GM18909 (cell line): ENCODE measurements at regions not wholly inside any gene's neighbourhood (a gene's known extent, or its start where the extent isn't known, plus 50 kb on each side); places are given as distances from the start of the nearest gene placed in this dataset.
"Not testable (repeated sequence)": the region's sequence is repeated elsewhere in the genome, so short reads cannot be mapped to it uniquely, and the experiment has no call there.

Source experiments
- ATAC-seq: cut with Tn5 transposase; IDR thresholded peaks from one replicate; pipeline ENCODE4 v1.9.1; 2021; ENCODE audit warnings: mild to moderate bottlenecking; ENCODE audit not compliant: unreplicated experiment, poor library complexity

DNA sequence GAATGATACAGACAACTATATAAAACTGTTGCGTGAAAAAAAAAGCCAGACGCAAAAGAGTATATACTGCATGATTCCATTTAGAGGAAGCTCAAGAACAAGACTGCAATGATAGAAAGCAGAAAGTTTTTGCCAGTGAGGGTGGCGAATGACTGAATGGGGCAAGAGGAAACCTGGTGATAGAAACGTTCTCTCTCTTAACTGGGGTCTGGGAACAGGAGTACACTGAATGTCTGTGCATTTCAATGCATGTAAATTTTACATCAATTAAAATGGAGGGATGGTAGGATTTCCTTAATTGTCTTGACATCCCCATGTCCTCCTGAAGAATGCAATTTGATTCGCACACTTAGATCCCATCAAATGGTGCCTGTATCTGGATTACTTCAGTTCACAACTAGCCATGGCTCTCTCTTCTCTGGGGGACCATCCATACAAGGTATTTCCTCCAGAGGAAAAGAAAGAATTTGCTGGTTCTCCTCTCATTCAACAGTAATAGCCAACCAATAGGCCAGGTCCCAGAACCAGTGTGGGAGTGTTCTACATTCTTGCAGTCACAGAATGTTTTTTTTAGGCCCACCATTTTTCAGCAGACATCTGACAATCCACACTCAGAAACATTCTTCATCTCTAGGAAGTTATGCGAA is 221.0 kb upstream of the KLF14 start:
- no peak for ATAC-seq

DNA sequence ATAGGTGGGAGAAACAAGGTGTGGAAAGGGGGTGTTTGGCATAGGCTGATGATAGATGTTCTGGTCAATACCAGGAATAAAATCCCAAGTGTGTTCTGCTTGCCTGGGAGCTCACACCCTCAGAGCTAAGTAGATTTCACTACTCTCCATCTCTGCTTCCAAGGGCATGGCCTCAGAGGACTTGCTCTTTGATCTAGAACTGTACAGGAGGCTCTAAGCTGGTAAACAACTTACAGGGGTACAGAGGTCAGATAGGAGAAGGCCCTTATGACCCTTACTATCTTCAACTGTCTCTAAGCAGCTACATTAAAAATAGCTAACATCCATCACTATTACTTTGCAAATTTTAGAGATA is 221.5 kb upstream of the KLF14 start:
- ATAC-seq: no peak

DNA sequence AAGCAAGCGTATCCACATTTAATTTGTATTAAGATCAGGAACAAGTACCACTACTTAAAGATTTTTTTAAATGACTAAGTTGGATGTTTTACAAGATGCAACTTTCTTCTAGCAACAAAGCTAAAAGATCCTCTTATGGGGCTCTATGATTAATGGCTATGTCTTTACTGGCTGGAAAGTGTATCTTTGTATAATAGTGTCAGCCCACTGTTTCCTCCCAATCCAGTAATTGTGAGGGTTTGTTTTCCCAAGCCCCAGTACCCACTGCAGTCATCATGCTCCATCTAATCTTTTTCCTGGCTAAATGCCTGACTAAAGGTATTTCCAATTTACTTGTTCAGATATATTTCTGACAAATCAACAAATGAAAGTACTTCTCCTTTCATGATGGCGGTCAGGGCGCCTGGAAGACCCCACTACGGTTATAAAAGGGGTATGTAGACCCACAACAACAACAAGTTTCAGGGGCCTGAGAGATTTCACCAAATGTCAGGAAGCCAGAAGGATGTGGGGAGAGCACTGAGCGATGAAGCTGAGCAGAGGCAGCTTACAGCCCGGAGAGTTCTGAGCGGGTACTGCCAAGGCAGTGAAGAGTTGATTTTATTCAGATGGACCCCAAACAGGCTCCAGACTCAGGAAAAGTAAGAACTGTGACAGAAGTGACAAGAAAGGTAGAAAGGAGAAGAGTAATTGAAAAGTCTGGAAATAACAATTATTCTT is 222.6 kb upstream of the KLF14 start:
- ATAC-seq: no peak

DNA sequence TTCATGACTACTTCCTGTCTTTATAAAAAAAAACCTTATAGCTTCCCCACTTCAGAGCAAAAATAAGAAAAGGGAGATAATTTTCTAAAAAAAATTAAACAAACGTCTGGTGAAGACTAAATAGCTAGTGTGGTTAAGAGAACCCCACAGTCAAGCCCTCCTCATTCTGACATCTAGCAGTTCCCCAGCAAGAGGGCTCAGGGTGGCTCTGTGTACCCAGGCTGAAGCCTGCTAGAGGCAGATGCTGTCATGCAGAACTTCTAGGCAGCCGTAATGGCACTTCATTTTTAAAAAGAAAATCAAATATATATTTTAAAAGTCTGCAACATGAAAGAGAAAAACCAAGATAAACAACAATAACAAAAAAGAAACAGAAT is 223.1 kb upstream of the KLF14 start:
- no peak for ATAC-seq

DNA sequence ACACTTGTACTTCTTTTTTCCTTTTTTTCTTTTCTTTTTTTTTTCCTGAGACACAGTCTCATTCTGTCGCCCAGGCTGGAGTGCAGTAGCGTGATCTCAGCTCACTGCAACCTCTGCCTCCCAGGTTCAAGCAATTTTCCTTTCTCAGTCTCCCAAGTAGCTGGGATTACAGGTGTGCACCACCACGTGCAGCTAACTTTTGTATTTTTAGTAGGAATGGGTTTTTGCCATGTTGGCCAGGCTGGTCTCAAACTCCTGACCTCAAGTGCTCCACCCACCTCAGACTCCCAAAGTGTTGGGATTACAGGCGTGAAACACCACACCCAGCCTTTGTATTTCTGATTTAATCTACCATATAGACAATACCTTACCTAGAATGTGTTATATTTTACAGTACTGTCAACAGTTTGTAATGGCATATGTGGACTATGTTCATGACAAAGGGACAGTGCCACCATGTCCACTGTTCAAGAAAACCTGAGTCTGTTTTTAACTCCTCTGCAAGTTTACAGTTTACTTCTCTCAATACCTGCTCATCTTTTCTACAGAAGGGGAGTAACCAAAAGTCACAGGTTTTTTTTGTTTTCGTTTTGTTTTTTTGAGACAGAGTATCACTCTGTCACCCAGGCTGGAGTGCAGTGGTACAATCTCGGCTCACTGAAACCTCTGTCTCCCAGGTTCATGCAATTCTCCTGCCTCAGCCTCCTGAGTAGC is 223.9 kb upstream of the KLF14 start:
- ATAC-seq: not testable (repeated sequence)

DNA sequence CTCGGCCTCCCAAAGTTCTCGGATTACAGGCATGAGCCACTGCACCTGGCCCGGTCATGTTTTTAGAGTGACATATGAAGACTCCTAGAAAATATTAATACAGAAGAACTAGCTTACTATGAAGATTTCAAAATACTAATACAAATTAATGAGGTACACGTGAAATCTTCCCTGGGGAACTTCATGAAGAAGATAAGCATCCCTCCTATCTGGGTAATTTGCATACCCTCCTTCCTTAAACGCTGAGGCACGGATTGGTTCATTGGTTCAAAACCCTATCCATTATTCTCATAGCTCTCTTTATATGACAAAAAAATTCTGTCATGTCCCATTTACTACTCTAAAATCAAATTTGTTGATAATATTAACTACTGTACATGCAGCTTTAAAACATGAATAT is 224.8 kb upstream of the KLF14 start:
- no peak for ATAC-seq

DNA sequence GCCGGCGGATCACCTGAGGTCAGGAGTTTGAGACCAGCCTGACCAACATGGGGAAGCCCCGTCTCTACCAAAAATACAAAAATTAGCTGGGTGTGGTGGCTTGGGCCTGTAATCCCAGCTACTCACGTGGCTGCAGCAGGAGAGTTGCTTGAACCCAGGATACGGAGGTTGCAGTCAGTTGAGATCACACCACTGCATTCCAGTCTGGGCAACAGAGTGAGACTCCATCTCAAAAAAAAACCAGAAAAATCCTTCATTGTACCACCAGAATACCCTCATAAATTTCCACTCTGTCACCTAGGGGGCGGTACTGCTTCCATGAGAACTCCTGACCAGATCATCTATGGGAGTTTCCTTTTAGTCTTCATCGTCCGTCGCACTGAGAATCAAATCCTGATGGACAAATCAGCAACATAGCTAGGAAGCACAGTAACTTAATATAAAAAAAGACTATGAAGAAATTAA is 225.8 kb upstream of the KLF14 start:
- peak; percentile 28 for ATAC-seq

DNA sequence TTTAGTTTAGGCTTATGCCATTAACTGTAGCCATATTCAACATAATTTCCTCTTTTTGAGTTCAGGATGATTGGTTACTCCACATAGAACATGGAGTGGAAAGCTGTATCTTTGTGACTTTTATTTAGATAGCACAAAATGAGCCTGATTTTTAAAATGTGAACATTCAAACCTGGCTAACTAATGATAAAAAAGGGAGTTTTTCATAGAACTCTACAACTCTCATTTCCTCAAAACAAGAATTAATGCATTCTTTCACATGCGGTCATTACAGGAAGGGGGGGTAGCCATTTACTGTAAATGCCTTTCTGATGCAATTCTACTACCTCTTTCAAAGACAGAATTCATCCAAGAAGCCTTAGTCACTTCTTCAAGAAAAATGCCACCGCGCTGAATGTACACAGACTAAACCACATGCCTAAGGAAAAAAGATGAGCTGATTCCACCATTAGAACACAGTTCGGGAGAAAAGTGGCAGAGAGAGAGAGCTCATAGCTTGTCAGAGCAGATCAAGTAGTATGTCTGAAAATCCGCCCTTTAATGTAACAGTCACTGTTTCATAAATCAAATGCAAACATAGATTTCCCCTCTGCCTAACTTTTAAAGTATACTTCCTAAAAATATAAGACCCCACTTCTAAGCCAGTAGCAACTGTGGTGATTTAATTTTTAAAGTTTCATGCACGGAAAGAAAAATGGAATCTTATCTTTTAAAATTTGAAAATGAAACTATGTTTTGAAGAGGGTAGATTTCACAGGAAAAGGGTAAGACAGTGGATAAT is 226.4 kb upstream of the KLF14 start:
- ATAC-seq: peak; percentile 32

DNA sequence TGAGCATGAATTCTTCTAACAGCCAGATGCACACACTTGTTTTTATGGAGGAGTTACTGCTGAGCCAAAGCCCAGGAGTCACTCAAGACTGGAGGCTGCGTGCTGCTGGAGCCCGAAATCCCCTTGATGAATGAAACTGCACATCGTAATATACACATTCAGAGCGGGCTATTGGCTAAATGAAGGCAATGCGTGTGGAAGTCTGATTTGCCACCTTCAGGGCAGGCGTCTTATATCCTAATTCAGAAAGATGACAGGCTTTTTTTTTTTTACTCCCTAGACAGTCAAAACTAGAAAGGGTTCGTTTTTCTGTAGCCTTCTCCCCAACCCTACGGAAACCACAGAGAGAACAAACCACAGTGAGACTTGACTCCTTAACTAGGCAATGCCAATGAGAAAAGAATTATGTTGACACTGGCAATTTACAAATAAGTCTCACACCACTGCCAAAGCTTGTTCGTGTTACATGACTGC is 227.2 kb upstream of the KLF14 start:
- ATAC-seq: peak; percentile 78

DNA sequence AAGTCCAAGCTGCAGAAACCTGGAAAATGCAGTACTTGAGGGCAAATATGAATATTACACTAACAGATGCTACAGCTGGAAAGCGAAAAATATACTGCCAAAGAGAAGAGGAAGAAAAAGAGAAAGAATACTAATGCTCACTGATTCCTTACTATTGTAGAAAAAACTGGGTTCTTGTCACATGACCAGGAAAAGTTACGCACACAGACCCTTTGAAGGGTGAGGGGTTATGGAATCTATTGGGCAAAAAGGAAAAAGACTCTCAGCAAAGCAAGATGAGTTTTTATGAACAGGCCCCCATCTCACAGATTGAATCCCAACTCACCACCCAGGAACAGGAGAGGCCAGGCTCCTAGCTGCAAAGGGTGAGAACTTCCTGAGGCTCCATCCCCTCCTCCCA is 228.1 kb upstream of the KLF14 start:
- no peak for ATAC-seq

DNA sequence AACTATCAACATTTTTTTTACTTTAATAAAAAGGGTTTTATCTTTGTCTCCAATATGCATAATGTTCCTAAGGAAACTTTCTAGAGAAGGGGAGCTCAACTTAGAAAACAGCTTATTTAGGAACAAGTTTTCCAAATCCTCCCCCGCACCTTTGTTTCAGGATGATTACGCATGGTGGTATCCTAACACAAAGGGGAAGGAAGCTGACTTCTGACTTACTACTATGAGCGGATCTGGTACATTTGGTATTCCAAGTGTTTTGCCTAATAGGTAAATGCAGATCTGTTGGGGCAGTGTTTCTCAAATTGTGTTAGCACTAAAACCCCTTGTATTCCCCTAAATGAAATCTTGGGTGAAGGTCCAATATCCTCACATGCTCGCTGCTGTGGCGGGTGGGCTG is 229.3 kb upstream of the KLF14 start:
- no peak for ATAC-seq

DNA sequence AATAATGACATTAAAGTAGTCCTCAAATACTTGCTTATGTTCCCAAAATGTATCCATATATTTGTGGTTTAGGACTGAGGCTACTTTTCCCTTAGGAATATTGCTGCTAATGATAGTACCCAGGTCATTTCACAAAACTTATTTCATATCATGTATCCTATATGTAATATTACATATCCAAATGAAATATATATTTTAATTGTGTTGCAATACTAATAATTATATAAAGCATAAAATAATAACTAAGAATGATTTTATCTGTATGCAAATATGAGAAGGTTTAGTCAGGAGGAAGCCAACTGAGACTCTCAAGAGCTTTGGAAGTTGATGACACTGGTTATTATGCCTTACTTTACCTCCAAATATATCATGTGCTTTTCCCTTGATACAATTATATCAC is 231.5 kb upstream of the KLF14 start:
- no peak for ATAC-seq

DNA sequence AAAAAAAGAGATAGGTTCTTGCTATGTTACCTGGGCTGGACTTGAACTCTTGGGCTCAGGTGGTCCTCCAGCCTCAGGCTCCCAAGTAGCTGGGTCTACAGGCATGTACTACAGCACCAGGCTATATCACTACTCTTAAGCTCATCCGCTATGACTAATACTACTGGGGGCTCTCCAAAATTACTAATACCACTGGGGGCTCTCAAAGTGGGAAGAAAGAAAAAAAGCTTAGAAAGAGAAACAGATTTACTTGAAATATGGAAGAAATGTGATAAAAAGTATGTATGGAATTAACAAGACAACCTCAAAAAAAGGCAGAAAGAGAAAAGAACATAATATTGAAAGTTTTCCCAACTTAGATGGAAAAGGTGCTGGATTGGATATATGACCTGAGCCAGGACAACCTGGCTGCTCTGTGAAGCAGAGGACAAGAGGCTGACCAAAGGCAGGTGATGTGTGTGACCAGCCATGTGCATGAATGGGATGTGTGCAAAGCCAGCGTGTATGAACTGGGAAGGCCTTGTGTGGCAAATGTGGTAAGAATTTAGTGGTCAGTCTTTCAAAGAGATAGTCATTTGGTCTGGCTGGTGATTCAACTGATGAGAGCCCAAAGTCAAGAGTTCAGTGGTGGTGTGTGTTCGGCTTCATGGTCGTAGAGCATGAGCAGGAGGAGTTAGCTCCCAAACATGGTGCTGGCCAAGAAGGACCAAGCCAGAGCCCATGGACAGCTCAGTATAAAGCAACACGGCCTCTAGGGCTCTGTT is 232.4 kb upstream of the KLF14 start:
- ATAC-seq: peak; percentile 63

DNA sequence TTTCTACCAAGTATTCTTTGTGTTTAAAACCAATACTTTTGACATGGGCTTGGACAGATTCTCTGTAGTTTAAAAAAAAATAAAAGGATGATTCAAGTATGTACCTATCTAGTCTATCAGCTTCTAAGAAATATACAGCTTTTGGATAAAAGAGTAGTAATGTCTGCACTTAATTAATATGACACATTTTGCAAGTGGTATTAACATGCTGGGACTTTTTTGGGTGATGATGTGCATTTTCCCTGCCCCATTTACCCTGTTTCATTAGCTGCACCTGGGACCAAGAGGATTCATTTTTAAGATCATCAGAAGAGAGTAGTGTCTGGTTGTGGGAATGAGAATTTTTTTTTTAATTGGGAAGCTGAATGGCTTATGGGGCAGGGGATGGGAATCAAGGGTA is 236.2 kb upstream of the KLF14 start:
- no peak for ATAC-seq

DNA sequence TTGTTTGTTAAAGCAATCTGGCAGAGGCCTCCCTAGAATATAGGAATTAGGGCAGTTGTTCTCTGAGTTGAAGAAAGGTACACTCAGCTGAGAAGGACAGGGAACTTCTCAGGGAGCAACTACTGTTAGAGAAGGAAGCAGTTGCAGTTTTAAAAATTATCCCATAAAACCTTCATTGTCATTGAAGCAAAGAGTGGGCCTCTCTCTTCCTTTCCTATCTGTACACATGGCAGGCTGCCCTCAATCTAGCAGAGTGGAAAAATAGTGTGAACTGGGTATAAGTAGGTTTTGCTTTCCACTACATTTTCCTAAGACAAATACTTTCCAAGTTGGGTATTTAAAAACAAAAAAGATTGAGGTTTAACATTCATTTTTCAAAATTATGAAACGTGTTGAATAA is 236.7 kb upstream of the KLF14 start:
- ATAC-seq: no peak

DNA sequence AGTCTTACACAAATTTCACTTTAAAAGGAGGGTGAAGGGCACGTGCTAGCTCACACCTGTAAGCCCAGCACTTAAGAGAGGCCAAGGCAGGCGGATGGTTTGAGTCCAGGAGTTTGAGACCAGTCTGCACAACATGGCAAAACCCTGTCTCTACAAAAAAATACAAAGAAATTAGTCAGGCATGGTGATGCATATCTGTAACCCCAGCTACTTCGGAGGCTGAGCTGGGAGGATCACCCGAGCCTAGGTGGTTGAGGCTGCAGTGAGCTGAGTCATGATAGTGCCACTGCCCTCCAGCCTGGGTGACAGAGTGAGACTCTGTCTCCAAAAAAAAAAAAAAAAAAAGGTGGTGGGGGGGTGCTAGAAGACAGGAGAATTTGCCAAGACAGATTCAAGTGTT is 237.3 kb upstream of the KLF14 start:
- ATAC-seq: no peak

DNA sequence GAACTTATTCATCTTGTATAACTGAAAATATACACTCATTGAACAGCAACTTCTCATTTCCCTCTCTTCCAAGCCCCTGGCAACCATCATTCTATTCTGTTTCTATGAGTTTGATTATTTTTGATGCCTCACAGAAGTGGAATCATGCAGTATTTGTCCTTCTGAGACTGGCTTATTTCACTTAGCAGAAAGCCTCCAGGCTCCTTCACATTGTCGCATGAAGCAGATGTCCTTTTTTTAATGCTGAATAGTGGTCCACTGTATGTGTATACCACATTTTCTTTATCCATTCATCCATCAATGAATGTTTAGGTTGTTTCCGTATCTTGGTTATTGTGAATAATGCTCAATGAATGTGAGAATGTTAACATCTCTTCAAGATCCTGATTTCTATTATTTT is 238.2 kb upstream of the KLF14 start:
- no peak for ATAC-seq

DNA sequence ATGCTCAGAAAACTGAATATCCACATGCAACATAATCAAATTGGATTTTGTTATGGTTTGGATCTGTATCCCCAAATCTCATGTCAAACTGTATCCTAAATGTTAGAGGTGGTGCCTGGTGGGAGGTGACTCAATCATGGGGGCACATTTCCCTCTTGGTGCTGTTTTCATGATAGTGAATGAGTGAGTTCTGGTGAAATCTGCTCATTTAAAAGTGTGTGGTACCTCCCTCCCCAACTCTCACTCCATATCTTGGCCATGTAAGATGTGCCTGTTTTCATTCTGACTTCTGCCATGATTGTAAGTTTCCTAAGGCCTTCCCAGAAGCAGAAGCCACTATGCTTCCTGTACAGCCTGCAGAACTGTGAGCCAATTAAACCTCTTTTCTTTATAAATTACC is 239.6 kb upstream of the KLF14 start:
- ATAC-seq: no peak

DNA sequence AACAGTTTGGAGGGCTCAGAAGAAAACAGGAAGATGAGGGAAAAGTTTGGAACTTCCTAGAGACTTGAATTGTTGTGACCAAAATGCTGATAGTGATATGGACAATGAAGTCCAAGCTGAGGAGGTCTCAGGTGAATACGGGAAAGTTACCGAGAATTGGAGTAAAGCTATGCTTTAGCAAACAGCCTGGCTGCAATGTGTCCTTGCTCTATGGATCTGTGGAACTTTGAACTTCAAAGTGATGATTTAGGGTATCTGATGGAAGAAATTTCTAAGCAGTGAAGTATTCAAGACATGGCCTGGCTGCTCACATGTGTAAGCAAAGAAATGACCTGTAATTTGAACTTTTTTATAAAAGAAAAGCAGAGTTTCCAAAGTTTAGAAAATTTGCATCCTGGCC is 240.2 kb upstream of the KLF14 start:
- no peak for ATAC-seq

DNA sequence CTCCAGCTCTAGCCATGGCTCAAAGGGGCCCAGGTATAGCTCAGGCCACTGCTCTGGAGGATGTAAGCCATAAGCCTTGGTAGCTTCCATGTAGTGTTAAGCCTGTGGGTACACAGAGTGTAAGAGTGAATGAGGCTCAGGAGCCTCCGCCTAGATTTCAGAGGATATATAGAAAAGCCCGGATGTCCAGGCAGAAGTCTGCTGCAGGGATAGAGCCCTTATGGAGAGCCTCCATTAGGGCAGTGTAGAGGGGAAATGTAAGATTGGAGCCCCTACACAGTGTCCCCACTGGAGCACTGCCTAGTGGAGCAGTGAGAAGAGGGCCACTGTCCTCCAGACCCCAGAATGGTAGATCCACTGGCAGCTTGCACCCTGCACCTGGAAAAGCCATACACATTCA is 240.8 kb upstream of the KLF14 start:
- no peak for ATAC-seq
